GM18873 (cell line): ENCODE measurements at regions not wholly inside any gene's neighbourhood (a gene's known extent, or its start where the extent isn't known, plus 50 kb on each side); places are given as distances from the start of the nearest gene placed in this dataset.

Experiments used
- ATAC-seq: cut with Tn5 transposase; IDR thresholded peaks from one replicate; pipeline ENCODE4 v1.9.1; 2021; ENCODE audit warnings: mild to moderate bottlenecking, moderate library complexity, moderate number of reproducible peaks; ENCODE audit not compliant: unreplicated experiment, low FRiP score

DNA sequence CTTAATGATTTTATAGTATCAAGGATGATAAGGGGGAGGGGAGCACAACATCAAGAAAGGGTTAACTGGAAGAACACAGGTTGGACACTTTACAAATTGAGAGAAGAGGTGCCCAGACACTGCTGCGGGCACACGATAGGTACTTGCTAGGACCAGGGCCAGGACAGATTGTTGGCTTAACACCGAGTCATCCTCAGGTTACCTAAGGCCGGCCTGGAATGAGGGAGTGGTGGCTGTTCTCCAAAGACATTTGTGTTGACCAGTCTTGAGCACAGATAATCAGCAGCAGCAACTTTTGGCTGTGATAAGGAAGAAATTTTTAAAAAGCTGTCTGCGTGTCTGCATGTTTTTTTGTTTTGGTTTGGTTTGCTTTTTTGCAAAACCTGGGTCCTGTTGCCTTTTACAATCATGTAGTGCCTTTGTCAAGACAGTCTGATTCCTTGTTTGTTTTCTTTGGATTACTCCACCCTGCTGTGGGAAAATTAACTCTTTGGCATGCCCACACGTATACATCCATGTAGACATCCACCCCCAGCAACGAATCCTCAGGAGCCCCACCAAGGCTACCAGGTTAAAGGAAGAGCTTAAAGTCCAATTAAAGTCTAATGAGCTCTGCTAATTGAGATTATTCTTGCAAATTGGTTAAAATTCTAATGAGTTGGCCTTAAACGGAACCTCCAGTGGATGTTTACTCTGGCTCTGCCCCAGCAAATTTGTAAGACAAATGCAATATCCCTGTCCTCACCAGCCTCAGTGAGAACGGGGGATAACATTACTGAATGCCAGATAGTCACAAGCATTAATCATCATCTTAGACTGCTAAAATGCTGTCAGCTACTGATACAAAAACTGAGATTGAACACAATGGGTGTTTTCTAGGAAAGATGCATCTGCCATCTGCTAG is 382.3 kb downstream of the ACTL7B start:
- ATAC-seq, result no peak

DNA sequence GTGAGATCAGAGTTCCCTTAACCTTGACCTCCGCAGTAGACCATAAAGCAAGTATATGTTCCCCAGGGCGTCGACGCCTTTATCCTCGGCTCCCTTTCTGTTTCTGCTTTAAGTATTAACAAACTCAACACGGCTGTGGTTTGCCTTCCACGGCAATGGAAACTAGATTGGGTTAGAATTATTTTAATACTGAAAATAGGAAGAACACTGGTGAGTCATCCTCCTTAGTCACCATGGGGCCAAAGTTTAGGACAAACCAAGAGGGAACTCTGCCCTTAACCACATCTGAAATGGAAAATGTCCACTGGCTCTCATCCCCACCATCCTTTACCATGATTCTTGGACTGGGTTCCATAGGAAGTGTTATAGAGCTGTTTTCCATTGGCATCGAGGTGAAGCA is 386.1 kb downstream of the ACTL7B start:
- ATAC-seq, result no peak

DNA sequence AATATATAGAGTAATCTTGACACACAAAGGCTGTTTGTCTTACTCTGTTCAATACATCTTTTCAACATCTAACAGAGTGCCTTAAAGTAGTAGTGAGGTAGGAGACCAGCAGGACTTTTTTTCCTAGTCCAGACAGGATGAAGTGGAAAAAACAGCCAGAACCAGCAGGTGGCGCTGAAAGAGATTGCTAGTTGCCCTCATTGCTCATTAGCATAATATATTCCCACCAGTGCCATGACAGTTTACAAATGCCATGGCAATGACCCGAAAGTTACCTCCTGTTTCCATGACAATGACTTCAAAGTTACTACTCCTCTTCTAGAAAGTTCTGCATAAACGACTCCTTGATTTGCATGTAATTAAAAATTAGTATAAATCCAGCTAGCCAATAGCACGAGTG is 387.4 kb downstream of the ACTL7B start:
- no peak for ATAC-seq

DNA sequence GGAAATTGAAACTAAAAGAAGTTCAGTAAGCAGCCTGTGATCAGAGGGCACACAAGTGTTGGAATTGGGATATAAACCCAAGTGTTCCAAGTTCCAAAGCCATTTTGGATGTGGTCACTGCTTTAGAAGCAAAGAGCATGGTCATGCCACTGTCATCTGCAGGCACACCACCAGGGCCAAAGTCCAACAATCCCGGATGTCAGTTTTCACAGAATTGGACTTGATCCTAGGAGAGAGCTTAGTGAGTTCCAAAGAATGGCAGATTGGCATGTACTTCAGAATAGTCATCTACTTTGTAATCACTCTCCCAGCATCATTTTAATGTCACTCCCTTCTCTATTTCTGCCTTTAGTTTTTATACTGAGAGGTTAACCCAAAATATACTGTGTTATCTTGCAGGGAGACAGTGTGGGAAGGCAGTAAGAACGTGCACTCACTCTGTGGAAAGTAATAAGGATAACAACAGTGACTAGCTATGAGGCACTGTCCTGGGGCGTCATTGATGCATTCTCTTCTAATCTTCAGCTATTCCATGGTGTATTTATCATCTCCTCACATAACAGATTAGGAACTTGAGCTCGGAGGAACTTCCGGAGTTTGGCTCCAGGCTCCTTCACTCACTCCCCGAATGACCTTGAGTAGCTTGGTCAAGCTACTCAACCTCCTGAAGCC is 388.0 kb downstream of the ACTL7B start:
- ATAC-seq, result no peak

DNA sequence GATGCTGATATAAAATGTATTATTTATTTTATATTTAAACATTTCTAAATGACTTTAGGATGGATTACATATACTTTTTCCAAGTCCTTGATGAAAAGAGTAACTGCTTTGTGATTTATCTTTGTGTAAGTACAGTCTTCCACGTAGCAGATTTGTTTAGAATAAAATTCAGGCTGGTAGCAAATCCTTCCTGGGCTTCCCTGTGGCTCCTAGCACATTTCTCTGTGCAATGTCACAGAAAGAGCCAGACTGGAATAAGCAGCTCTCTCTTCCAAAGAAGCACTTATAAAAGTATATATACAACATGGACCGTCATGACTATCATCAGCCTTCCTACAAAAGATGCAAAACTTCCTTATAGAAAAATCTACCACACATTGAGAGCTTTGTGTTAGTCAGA is 388.6 kb downstream of the ACTL7B start:
- no peak for ATAC-seq

DNA sequence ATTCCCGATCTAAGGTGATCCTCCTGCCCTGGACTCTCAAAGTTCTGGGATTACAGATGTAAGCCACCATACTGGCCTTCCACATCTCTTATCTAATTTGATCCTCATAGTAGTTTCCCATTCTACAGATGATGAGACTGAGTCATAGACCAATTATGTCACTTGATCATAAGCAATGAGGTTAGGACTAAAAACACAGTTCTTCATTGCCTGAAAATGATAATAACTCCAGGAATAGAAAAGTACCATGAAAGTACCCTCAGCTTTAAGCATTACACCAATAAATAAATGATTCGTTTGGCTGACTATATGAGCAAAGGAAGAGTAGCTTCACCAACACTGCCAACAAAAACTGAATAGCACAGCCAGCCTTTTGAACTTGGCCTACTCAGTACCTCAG is 389.5 kb downstream of the ACTL7B start:
- no peak for ATAC-seq

DNA sequence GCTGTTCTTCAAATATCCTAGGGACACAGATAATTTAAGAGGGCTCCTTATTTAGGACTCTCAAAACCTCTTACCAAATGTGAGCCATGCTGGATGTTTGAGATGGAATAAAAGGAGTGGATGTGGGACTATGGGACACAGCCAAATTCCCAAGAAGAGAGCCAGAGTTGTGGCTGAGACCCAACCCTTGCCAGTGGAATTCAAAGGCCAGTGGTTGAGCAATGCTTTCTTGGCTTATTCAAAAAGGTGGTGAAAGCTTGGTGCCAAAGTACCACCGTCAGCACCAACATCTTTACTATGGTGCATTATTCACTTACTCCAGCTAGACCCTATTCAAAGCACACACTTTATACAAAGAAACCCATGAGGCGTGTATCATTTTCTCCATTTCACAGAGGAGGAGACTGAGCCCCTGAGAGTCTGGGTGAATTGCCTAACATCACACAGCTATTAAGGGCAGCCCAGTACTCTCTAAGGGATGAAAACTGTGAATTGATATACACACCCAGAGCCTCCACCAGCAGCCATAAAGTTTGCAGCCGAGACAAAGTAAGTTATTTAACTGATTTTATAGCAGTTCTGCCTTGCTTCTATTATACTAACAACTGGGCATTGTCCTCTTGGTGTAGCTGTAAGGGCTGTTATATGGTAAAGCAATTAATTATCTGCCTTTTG is 391.7 kb downstream of the ACTL7B start:
- ATAC-seq, result no peak

DNA sequence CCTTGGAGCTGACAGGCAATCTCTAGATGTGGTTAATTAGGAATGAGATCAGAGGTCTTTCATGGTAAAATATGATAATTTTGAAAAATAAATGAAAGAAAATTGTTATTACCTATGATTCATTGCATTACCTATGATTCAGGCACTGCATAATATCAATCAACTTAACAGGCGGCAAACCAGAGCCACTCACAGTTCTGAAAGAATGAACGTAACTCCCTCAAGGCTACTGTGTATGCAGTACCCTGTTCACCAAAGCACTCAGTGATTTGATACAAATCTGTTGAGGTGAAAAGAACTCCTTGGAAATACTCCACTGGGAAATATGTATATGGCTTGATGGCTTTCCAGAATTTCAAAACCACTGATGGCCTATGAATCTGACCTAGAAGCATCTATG is 398.9 kb downstream of the ACTL7B start:
- ATAC-seq, result no peak

DNA sequence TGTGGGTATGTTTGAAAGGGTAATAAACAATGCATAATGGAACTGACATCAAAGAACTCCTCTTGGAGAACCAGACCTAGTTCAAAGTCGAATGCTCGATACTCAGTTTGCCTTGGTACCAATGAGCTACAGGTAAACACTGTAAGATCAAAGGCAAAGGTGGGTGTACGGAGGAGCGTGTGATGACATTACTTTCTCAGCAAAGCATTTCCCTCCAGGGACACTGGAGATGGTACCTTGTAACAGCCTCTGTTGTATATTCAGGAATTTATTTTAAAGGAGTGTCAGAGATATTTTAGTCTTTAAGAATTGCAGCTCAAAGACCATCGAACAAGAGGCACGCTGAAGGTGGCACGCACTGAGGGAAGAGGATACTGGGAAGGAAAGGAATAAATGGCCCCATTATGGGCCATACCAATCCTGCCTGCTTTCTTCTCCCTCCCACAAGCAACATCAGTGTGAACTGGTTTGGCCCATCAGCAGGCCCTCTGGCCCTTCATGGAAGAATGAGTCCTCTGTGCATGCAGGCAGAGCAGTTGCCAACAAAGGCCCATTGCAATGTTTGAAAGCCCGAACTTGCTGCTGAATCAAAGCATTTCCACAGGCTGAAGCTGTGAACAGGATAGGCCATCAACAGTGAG is 410.2 kb downstream of the ACTL7B start:
- ATAC-seq, result no peak

DNA sequence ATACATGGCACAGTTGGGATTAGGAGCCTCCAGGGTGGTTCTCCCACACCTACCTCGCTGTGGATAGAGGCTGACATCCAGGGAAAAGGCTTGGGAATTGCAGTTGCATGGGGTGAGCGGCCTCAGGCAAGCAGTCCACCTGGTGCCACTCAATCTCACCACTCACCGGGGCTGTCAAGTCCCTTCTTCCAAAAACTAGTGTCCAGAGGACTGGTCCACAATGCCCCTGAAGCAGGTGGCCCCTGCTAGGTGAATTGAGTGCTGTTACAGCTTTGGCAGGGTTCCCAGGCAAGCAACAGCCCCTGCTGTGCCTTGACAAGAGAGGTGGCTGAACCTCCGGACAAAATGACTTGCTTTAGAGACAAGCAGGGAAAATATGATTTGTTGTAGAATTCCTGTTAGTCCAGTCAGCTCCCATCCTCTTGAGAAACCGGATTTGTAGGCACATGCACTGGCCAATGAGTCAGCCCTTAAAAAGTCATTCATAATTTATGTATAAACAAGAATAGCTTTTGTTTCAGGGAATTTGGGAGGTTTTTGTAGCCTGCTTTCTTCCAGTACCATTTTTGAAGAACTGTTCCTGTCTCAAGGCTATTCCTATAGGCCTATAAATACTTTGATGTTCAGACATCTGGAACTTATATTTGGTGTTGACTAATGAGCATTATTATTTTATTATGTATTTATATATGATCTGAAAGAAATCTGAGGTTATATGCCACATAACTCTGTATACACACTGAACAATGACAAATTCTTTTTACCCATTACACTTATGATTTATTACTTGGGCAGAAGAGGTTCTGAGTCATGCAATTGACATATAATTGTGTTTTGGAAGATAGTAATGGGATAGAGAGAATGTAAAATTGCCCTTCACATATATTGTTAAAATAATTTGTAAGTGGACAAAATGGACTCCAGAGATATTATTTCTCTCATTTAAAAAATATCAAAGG is 411.1 kb downstream of the ACTL7B start:
- no peak for ATAC-seq

DNA sequence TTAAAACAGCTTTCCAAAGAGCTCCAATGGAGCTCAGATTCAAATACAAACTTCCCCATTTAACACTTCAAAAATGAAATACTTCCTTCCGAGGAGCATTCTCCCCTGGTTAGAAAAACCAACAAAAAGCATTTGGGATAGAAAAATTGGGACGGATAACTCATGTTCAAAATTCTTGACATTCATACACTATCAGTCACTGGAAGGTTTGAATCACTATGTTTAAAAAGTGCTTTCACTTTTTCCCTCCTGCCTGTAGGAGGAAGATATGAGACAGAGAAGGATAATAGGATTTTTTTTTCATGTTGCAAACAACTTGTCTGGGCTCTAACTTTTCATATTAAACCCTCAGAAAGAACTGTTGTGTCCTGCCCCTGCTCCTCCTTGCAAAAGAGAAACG is 412.0 kb downstream of the ACTL7B start:
- no peak for ATAC-seq

DNA sequence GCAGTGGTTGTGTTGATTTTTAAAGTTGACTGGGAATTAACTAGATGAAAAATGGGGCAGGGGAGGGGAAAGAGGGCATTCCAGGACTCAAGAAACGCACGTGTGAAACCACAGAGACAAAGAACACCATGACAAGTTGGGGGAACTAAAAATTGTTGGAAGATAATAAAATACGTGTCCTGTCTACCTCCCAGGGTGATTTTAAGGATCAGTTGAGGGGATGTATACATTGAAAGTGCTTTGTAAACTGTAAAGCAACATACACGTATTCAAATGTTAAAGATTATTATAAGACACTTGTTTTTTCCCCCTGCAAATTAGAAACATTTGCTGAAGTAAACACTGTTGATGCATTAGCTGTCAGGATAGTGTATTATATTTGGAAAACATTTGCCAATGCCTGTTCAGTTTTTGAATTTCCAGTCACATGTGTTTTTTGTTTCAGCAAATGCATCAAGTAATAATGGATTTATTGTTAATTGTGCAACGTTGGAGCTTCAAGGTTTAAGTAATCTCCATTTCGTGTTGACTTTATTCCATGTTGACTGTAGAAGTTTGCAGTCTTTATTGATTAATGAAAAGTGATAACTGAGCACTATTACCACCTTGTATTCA is 412.7 kb downstream of the ACTL7B start:
- no peak for ATAC-seq

DNA sequence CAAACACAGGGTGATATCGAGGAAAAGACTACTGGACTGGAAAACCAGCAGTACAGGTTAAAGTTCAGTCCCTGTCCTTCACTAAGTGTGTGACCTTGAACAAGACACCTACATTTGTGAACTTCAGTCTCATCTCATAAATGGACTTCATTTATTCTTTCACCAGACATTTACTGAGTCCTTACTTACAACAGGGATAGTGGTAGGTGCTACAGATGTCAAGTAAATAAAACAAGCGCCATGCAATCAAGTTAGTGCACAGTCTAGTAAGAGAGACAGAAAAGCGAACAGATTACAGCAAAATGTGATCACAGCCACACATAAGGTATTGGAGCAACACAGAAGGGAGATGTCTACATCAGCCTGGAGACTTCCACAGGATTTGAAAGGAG is 413.2 kb downstream of the ACTL7B start:
- no peak for ATAC-seq

DNA sequence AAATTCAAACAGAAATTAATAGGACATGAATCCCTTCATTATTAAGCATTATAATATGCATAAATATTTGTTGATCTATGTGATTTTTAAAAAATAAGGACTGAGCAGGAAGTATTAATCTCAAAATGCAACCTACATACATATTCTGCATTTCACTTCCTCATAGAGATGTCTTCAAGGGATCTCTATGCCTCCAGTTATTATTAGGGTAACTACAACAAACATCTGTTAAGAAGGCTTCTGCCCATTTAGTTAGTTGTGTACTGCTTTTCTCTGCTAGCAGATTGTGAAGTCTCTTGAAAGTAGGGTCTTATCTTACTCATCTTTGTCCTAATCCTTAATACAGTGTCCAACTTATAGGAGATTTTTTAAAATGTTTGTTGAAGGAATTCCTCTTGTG is 414.1 kb downstream of the ACTL7B start:
- ATAC-seq, result no peak

DNA sequence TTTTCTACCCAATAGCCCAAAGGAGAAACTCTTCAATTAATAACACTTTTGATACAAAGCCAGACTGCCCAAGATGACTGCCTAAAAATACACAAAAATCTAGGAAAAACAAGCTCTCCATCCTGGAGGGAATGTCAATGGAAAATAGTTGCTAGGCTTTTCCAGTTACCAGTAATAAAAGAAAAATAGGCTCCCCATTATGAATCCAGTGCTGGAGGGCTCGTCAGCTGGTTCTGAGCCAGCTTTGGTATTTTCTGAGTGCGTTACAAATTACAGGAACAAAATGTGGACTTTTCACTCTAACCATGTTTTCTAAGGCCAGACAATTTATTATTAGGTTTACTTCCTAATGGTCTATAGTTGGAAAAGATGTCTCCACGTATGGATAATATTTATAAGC is 414.5 kb downstream of the ACTL7B start:
- no peak for ATAC-seq

DNA sequence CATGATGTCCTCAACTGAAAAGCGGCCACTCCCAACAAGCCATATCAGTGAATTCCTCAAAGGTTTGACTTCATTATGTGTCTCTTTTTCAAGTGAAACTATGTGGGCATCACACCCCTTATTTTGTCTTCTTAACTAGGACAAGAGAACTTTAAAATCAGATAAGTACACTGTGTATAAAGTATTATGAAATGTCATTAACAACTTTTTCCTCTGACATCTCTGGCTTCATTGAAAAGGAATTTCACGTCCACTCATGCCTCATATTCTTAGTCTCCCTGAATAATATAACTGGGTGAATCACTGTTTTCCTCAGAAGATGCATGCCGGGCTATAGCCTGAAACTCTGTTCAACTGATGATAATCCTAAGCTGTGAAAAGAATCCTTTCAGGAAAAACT is 415.8 kb downstream of the ACTL7B start:
- no peak for ATAC-seq

DNA sequence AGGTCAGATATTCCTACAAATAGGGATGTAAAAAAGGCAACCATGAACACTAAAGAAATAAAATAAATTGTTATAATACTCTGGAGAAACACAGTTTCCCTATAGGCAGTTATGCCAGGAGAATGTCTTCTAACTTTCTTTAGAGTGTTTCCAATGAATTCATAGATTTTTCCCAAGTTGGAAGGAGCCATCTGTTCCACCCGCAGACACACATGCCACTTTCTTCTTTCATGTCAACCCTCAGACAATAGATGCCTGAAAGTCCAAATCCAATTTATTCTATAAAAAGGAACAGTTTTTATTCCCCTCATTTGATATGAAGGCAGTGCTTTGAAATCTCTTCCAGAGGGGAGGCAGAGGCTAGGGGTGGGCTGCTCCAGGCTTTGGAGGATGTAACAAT is 418.1 kb downstream of the ACTL7B start:
- ATAC-seq, result no peak

DNA sequence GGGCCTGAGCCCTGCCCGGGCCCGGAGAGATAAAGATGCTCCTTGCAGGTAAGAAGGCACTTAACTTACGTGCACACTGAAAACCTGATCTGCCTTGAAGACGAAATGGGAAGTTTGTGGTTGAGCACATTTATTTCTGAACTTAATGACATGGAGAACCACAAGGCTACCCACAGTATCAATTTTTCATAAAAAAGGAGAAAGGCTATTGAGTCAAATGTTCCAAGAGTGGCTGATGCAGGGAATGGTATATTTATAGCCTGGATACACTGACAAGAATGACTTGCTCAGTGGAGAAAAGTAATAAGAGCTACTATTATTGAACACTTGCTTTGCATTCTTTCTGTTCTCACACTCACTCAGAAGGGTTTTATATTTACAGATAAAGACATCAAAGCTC is 419.3 kb downstream of the ACTL7B start:
- ATAC-seq, result no peak

DNA sequence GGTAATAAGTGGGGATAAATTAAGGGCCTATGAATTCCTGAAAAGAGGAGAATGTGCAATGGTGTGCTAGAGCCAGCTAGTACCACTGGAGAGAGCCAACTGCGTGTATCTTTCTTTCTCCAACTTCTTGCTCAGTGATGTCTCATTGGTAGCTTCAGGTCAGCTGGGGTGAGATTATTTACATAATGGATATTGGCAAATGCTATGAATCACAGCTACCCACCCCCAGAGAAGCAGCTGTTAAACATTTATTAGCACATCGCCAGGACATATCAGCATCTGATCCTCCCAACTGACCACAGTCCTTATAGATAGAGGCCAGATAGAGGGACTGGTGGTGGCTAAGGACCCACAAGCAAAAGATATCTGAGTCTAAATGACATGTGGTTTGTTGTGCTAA is 421.3 kb downstream of the ACTL7B start:
- ATAC-seq, result no peak

DNA sequence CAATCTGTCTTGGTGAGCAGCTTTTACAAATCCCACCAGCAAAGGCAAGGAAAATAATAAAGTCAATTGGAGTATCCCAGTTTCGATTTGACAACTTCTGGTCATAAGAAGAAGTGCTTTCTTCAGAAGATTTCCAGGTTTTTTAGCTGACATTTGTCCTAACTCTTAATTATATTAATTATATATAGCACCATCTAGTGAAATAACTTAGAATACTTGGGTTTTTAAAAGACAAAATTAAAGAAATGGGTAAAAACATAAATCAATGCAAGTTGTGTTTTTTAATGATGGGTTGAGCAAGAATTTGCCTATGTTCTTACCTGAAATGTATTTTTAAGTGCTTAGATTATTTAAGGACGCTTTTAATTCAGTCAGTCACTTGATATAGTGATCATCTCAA is 421.8 kb downstream of the ACTL7B start:
- no peak for ATAC-seq
